Endothelial cell of umbilical vein (primary cell): ENCODE measurements at regions not wholly inside any gene's neighbourhood (a gene's known extent, or its start where the extent isn't known, plus 50 kb on each side); places are given as distances from the start of the nearest gene placed in this dataset.

Source experiments
- BruUV-seq: library from RNA; stranded (reverse); fragments of 400-500 nt; replicated peaks from 2 replicates; lab custom pipeline; 2021; lab: Mats Ljungman, UMichigan
- CTCF ChIA-PET: fragments of 300-600, 350-600 bp; sonication (Branson Sonifier 250); formaldehyde crosslinking; loops from one replicate; lab custom pipeline; 2021; ENCODE audit warnings: antibody characterized with exemption, inconsistent platforms; lab: Charles Lee
- POLR2A ChIA-PET: fragments of 300-600, 350-600 bp; sonication (Branson Sonifier 250); formaldehyde crosslinking; loops from one replicate; lab custom pipeline; 2021; ENCODE audit warnings: antibody characterized with exemption, inconsistent platforms; lab: Charles Lee
- DNase-seq: peaks from one replicate; pipeline ENCODE4 v3.0.0-alpha.2; 2011; ENCODE audit warnings: low read depth, low spot score
- FAIRE-seq: peaks from 2 replicates; lab custom pipeline; 2011; peaks lifted over from hg19 to GRCh38; lab: Jason Lieb, UNC
- H2AFZ ChIP-seq: 2 replicates; pipeline ENCODE4 v1.6.0; 2012; ENCODE audit warnings: low read depth, low read length, control low read depth, inconsistent platforms
- H3K27ac ChIP-seq: 2 replicates; pipeline ENCODE4 v1.5.1; 2011; ENCODE audit warnings: low read depth, mild to moderate bottlenecking, control low read depth, low read length, moderate library complexity; ENCODE audit not compliant: insufficient read depth
- H3K27me3 ChIP-seq, 2 experiments: 2 replicates each; pipeline versions ENCODE4 v1.6.0 to v1.6.1; 2011; ENCODE audit warnings: low read length in 2 of 2, mixed read lengths in 1 of 2; ENCODE audit not compliant: control insufficient read depth in 2 of 2, insufficient read depth in 2 of 2
- H3K36me3 ChIP-seq, 2 experiments: 2 replicates in 1 of 2; 3 replicates in 1 of 2; pipeline ENCODE4 v1.5.1; 2011; ENCODE audit warnings: low read length in 2 of 2, mild to moderate bottlenecking in 1 of 2, moderate library complexity in 1 of 2; ENCODE audit not compliant: control insufficient read depth in 2 of 2, insufficient read depth in 2 of 2; ENCODE audit errors: extremely low read depth in 1 of 2
- H3K4me1 ChIP-seq: 3 replicates; pipeline ENCODE4 v1.5.1; 2011; ENCODE audit warnings: mild to moderate bottlenecking, low read length; ENCODE audit not compliant: control insufficient read depth, insufficient read depth; ENCODE audit errors: extremely low read depth
- H3K4me2 ChIP-seq: 2 replicates; pipeline ENCODE4 v1.6.1; 2011; ENCODE audit warnings: low read length, control low read depth, mixed read lengths; ENCODE audit not compliant: insufficient read depth
- H3K4me3 ChIP-seq, 3 experiments: fragments of 200-600 bp in 1 of 3; sonication (generic), shearing (Covaris generic) in 1 of 3; replicated peaks in 1 of 3; 2 replicates each; pipeline ENCODE4 v1.5.1; 2011 to 2016; ENCODE audit warnings: control low read depth in 3 of 3, low read length in 3 of 3, mild to moderate bottlenecking in 2 of 3, inconsistent platforms in 1 of 3, low read depth in 1 of 3, moderate library complexity in 1 of 3; ENCODE audit not compliant: insufficient read depth in 1 of 3
- H3K79me2 ChIP-seq: 2 replicates; pipeline ENCODE4 v1.6.0; 2012; ENCODE audit warnings: low read length, inconsistent platforms; ENCODE audit not compliant: control insufficient read depth, insufficient read depth
- H3K9ac ChIP-seq: replicated peaks from 2 replicates; pipeline ENCODE3; 2011; ENCODE audit warnings: low read length, control low read depth; ENCODE audit not compliant: insufficient read depth; ENCODE audit errors: extremely low read depth
- H3K9me1 ChIP-seq: replicated peaks from 3 replicates; pipeline ENCODE4 v1.6.0; 2011; ENCODE audit warnings: mild to moderate bottlenecking, low read length; ENCODE audit not compliant: control insufficient read depth, insufficient read depth; ENCODE audit errors: extremely low read depth
- H3K9me3 ChIP-seq: replicated peaks from 2 replicates; pipeline ENCODE4 v1.5.1; 2012; ENCODE audit warnings: low read length, inconsistent platforms; ENCODE audit not compliant: control insufficient read depth, insufficient read depth
- H4K20me1 ChIP-seq: replicated peaks from 2 replicates; pipeline ENCODE3; 2011; ENCODE audit warnings: mild to moderate bottlenecking, low read length; ENCODE audit not compliant: control insufficient read depth, insufficient read depth; ENCODE audit errors: extremely low read depth
- CTCF ChIP-seq, 2 donors: IDR thresholded peaks; 1 replicate in 1 of 2; 2 replicates in 1 of 2; pipeline ENCODE4 v1.5.1; 2011; ENCODE audit warnings: low read length in 2 of 2, mild to moderate bottlenecking in 2 of 2, moderate library complexity in 2 of 2, control low read depth in 1 of 2, inconsistent platforms in 1 of 2, low read depth in 1 of 2; ENCODE audit not compliant: insufficient read depth in 1 of 2; ENCODE audit errors: extremely low read depth in 1 of 2
- EZH2 ChIP-seq: IDR thresholded peaks from 2 replicates; pipeline ENCODE4 v1.6.1; 2012; ENCODE audit warnings: borderline replicate concordance, low read depth, mild to moderate bottlenecking, moderate library complexity, low read length, inconsistent platforms; ENCODE audit not compliant: severe bottlenecking
- FOS ChIP-seq: IDR thresholded peaks from 2 replicates; pipeline ENCODE4 v1.6.1; 2011; ENCODE audit warnings: mild to moderate bottlenecking, low read length, moderate library complexity, borderline replicate concordance; ENCODE audit not compliant: insufficient read depth
- GATA2 ChIP-seq: IDR thresholded peaks from 2 replicates; pipeline ENCODE4 v1.7.0; 2011; ENCODE audit warnings: low read depth, mild to moderate bottlenecking, moderate library complexity, mixed read lengths, low read length; ENCODE audit not compliant: insufficient read length, insufficient read depth
- JUN ChIP-seq: IDR thresholded peaks from 2 replicates; pipeline ENCODE4 v1.6.1; 2011; ENCODE audit warnings: borderline replicate concordance, low read depth; ENCODE audit not compliant: insufficient read length, insufficient read depth
- MYC ChIP-seq: IDR thresholded peaks from one replicate; pipeline ENCODE4 v1.6.1; 2011; ENCODE audit warnings: mild to moderate bottlenecking, low read depth, low read length
- POLR2A ChIP-seq: IDR thresholded peaks from 2 replicates; pipeline ENCODE4 v1.6.1; 2012; ENCODE audit warnings: low read depth, mild to moderate bottlenecking, control low read depth, low read length
- POLR2AphosphoS5 ChIP-seq: IDR thresholded peaks from 2 replicates; pipeline ENCODE4 v1.6.1; 2012; ENCODE audit warnings: low read depth, mild to moderate bottlenecking, control low read depth, low read length, moderate library complexity; ENCODE audit not compliant: insufficient read depth
- dilution Hi-C: fragments of 300-500 bp; cut with MboI; formaldehyde crosslinking; loops from one replicate; pipeline ENCODE4 v1.15.0; 2019; ENCODE audit warnings: low sequenced_read_pairs; ENCODE audit not compliant: extremely low pct_ligation_motif_present
- intact Hi-C: fragments of 100-400 bp; cut with micrococcal nuclease; formaldehyde crosslinking; loops from one replicate; pipeline ENCODE4 v1.10.0; 2022
- TF ChIP-seq, protein P1 (sequence below): IDR thresholded peaks from 2 replicates; pipeline ENCODE4 v1.6.1; 2011; ENCODE audit not compliant: insufficient read depth, insufficient read length

- Histone ChIP-seq H3K9me1 (no peaks in the 10 kb centered on the region), H3K27me3 (no peaks in the 10 kb centered on the region), H4K20me1 (no peaks in the 10 kb centered on the region), H3K9ac (no peak overlapping the region), H3K4me2 (peak overlapping the region; percentile 40), H2AFZ (peak overlapping the region; percentile 46), H3K79me2 (no peaks in the 10 kb centered on the region), H3K9me3 (no peaks in the 10 kb centered on the region), H3K4me1 (peaks cover 11% of the 10 kb centered on the region), H3K36me3 (no peaks in the 10 kb centered on the region), H3K27ac (peak overlapping the region; percentile 63), H3K4me3 (no peak overlapping the region)
- FAIRE-seq: peak; percentile 48
- ChIA-PET CTCF (interaction anchor here (1.0 kb wide), 1 partner anchor 48 kb away, joined by 3 read pairs; no protein-coding TSS in a partner anchor), POLR2A (no interaction called here)
- dilution Hi-C loops (no loop called here), intact Hi-C loops (no loop called here)
- BruUV-seq: no TSS peak
- peak; percentile 76 for DNase-seq
- TF ChIP-seq FOS (peak; percentile 95), EZH2 (no peak), GATA2 (peak; percentile 93), POLR2A (no peak), POLR2AphosphoS5 (peak; percentile 48), JUN (peak; percentile 45), MYC (no peak), CTCF (IDR thresholded peaks at IDR 0.05; ENCODE audit: extremely low read depth in 1 of 2, insufficient read depth in 1 of 2, low read depth in 1 of 2, low read length in 2 of 2) (no peak)
- TF ChIP-seq, protein P1, sequence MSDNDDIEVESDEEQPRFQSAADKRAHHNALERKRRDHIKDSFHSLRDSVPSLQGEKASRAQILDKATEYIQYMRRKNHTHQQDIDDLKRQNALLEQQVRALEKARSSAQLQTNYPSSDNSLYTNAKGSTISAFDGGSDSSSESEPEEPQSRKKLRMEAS: no peak
These were observed 82.3 kb upstream of the BMP2 start for GRCh38 chr20:6685181-6685582.
